Subcutaneous abdominal adipose tissue (tissue), 5 donors: ENCODE measurements at regions not wholly inside any gene's neighbourhood (a gene's known extent, or its start where the extent isn't known, plus 50 kb on each side); places are given as distances from the start of the nearest gene placed in this dataset.
"Not testable (repeated sequence)": the region's sequence is repeated elsewhere in the genome, so short reads cannot be mapped to it uniquely, and the experiment has no call there.

Experiments used
- H3K27ac ChIP-seq: one replicate; pipeline ENCODE4 v1.7.0; 2013; ENCODE audit warnings: low read depth, mild to moderate bottlenecking, inconsistent platforms, low read length, moderate library complexity
- H3K27me3 ChIP-seq, 5 donors: one replicate each; pipeline ENCODE4 v1.7.0; 2013; ENCODE audit warnings: low read length in 5 of 5, inconsistent platforms in 1 of 5; ENCODE audit not compliant: control insufficient read depth in 5 of 5, insufficient read depth in 4 of 5
- H3K36me3 ChIP-seq, 5 donors: one replicate each; pipeline ENCODE4 v1.7.0; 2013; ENCODE audit warnings: low read length in 5 of 5; ENCODE audit not compliant: control insufficient read depth in 5 of 5, insufficient read depth in 5 of 5
- H3K4me1 ChIP-seq, 5 donors: one replicate each; pipeline ENCODE4 v1.7.0; 2013; ENCODE audit warnings: low read length in 5 of 5, mild to moderate bottlenecking in 3 of 5, moderate library complexity in 1 of 5; ENCODE audit not compliant: control insufficient read depth in 5 of 5, insufficient read depth in 5 of 5
- H3K4me3 ChIP-seq, 5 donors: one replicate each; pipeline ENCODE4 v1.7.0; 2013; ENCODE audit warnings: low read length in 5 of 5, low read depth in 1 of 5
- H3K9ac ChIP-seq, 5 donors: one replicate each; pipeline ENCODE4 v1.7.0; 2013; ENCODE audit warnings: low read length in 5 of 5, mild to moderate bottlenecking in 4 of 5, moderate library complexity in 3 of 5
- H3K9me3 ChIP-seq, 5 donors: one replicate each; pipeline ENCODE4 v1.7.0; 2013; ENCODE audit warnings: low read length in 5 of 5; ENCODE audit not compliant: control insufficient read depth in 5 of 5
- donor health status: healthy.
- donor health status: healthy.
- donor health status: healthy.
- donor health status: healthy.
- donor health status: healthy.

DNA sequence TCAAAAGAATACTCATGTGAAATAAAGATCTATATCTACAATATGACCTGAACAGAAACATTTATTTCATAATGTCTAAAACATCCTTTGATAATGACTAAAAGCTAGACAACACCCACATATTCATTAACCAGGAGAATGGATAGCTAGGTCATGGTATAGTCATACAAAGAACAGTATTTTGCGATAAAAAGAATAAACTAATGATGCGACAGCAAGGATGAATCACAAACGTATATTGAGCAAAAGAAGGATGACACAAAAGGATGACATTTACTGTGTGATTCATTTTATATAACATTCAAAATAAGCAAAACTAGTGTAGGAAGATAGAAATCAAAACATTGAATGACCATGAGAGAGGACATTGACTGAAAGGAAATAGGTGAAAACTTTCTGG, 1233.1 kb downstream of the OTOL1 start:
- H3K36me3 ChIP-seq, result no peaks in the 10 kb centered on the region
- no peak overlapping the region for H3K4me3 ChIP-seq
- H3K27me3 ChIP-seq, result no peaks in the 10 kb centered on the region
- no peaks in the 10 kb centered on the region for H3K4me1 ChIP-seq
- no peak overlapping the region for H3K9ac ChIP-seq
- H3K9me3 ChIP-seq, result no peaks in the 10 kb centered on the region
- no peak overlapping the region for H3K27ac ChIP-seq

DNA sequence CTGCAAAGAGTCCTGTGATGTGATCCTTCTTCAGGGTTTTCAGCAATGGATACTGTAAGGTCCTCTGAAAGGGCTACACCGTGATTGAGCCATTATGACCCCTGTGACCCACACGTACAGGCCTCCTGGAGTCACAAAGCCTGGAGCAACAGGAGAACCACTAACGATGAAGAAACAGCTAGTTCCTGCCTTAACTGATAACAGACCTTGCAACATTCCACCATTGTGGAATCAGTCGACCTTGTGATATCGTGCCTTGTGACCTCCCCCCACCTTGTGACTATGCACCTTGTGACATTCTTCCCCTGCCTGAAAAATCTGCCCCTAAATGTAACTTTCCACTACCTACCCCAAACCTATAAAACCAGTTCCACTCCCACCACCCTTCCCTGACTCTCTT, 1235.4 kb downstream of the OTOL1 start:
- H3K36me3 ChIP-seq, H3K9me3 ChIP-seq, H3K27ac ChIP-seq, H3K27me3 ChIP-seq, H3K4me3 ChIP-seq, H3K4me1 ChIP-seq, H3K9ac ChIP-seq: not testable (repeated sequence)

DNA sequence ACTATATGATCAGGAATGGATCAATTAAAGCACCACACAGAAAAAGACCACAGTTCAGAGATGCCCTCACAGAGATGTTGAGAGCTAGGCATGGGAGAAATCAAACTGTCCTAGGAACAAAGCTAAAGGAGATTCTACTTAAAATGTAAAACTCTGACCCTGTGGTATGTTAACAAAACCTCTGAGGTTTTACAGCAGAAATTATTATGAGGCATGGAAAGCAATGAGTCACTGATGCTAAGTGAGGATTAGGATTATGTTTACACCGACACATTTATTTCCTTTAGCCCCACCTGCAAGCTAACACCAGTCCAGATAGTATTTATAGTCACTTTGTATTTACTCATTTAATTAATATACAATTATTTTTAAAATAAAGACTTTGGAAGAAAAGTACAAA, 1242.2 kb downstream of the OTOL1 start:
- H3K27ac ChIP-seq, result no peak overlapping the region
- no peak overlapping the region for H3K9ac ChIP-seq
- no peak overlapping the region for H3K4me3 ChIP-seq
- no peaks in the 10 kb centered on the region for H3K9me3 ChIP-seq
- no peaks in the 10 kb centered on the region for H3K36me3 ChIP-seq
- H3K4me1 ChIP-seq, result no peaks in the 10 kb centered on the region
- no peaks in the 10 kb centered on the region for H3K27me3 ChIP-seq

GRCh38 chr3:162740941-162741596, 1244.5 kb downstream of the OTOL1 start:
- H3K36me3 ChIP-seq, result no peaks in the 10 kb centered on the region
- no peaks in the 10 kb centered on the region for H3K9me3 ChIP-seq
- no peak overlapping the region for H3K9ac ChIP-seq
- no peak overlapping the region for H3K4me3 ChIP-seq
- no peak overlapping the region for H3K27ac ChIP-seq
- no peaks in the 10 kb centered on the region for H3K27me3 ChIP-seq
- no peaks in the 10 kb centered on the region for H3K4me1 ChIP-seq

GRCh38 chr3:162742159-162742717, 1245.6 kb downstream of the OTOL1 start:
- no peaks in the 10 kb centered on the region for H3K36me3 ChIP-seq
- no peak overlapping the region for H3K4me3 ChIP-seq
- H3K9ac ChIP-seq, result no peak overlapping the region
- H3K9me3 ChIP-seq, result no peaks in the 10 kb centered on the region
- H3K27ac ChIP-seq, result no peak overlapping the region
- no peaks in the 10 kb centered on the region for H3K4me1 ChIP-seq
- no peaks in the 10 kb centered on the region for H3K27me3 ChIP-seq

DNA sequence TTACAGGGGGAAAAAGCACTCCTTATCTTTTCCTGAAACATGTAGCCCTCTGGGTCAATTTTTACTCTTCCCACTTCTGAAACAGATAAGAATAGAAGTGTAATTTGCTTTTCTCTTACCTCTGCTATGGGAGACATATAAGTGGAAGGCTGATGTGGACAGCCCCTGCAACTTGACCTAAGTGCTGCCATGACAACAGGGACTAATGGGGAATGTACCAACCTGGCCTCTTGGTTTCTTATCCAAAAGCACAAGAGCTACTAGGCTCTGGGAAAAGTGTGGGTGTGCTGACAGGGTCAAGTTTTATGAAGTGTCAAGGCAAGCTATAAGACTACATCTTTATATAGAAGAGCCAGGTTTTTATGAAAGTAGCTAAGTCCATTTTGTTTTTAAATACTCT, 1246.5 kb downstream of the OTOL1 start:
- Histone ChIP-seq H3K4me1 (no peaks in the 10 kb centered on the region), H3K27me3 (no peaks in the 10 kb centered on the region), H3K4me3 (no peak overlapping the region), H3K9ac (no peak overlapping the region), H3K36me3 (no peaks in the 10 kb centered on the region), H3K27ac (no peak overlapping the region), H3K9me3 (peaks cover 0 to 2% (median 0%) of the 10 kb centered on the region in 5 donors)

DNA sequence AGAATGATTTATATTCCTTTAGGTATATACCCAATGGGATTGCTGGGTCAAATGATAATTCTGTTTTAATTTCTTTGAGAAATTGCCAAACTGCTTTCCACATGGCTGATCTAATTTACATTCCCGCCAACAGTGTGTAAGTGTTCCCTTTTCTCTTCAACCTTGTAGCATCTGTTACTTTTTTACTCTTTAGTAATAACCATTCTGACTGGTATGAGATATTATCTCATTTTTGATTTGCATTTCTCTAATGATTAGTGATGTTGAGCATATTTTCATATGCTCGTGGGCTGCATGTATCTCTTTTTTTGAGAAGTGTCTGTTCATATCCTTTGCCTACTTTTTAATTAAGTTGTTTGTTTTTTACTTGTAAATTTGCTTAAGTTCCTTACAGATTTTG, 1264.2 kb downstream of the OTOL1 start:
- H3K4me1 ChIP-seq, result no peaks in the 10 kb centered on the region
- H3K9me3 ChIP-seq, result peaks cover 0 to 5% (median 3%) of the 10 kb centered on the region in 5 donors
- no peaks in the 10 kb centered on the region for H3K27me3 ChIP-seq
- H3K4me3 ChIP-seq, result no peak overlapping the region
- H3K9ac ChIP-seq, result no peak overlapping the region
- no peak overlapping the region for H3K27ac ChIP-seq
- H3K36me3 ChIP-seq, result no peaks in the 10 kb centered on the region

DNA sequence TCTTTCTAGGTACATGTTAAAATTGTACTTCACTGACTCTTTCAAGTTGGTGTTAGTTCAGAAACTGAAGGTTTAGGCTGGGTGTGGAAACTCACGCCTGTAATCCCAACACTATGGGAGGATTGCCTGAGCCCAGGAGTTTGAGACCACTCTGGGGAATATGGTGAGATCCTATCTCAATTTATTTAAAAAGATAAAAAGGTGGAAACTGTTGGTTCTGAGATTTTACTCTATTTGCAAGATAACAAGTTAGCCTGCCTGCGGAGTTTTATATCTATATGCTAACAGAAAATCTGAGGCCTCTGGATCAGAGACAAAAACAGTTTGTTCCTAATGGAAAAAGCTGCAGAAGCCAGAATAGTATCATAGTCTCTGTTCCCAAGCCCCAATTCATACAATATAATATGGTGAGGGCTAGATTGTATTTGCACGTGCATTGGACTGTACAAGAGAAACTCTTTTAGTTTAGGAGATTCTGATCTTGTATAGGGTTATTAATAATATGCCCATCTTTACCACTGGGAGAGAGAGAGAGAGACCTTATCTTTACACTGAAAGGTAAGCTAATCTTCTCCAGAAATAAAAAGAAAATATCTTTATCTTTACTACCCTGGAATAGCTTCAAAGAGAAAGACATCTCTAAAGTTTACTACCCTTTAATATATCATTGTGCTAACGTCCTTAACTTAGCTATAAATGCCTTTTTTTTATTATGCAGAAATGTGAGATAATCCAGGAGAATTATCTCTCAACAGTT, 1267.6 kb downstream of the OTOL1 start:
- Histone ChIP-seq H3K36me3 (no peaks in the 10 kb centered on the region), H3K4me3 (no peak overlapping the region), H3K9ac (no peak overlapping the region), H3K4me1 (no peaks in the 10 kb centered on the region), H3K27me3 (no peaks in the 10 kb centered on the region), H3K27ac (no peak overlapping the region), H3K9me3 (peaks cover 0 to 12% (median 7%) of the 10 kb centered on the region in 5 donors)

DNA sequence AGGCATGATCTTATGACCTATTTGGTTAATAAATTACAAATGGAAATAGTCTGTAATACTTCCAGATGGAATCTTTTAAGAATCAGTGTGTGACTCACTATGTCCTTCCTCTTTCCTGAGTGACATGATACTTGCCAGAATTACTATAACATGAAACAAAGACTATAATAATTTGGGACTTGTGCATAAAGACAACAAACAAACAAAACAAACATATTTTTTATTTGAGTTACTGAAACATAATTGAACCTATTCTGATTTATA, 1268.1 kb downstream of the OTOL1 start:
- no peak overlapping the region for H3K9ac ChIP-seq
- H3K9me3 ChIP-seq, result peaks cover 0 to 12% (median 7%) of the 10 kb centered on the region in 5 donors

GRCh38 chr3:162765524-162765923, 1268.9 kb downstream of the OTOL1 start:
- H3K4me1 ChIP-seq, result no peaks in the 10 kb centered on the region
- peaks cover 0 to 12% (median 7%) of the 10 kb centered on the region in 5 donors for H3K9me3 ChIP-seq
- no peak overlapping the region for H3K27ac ChIP-seq
- H3K27me3 ChIP-seq, result no peaks in the 10 kb centered on the region
- H3K36me3 ChIP-seq, result no peaks in the 10 kb centered on the region
- H3K4me3 ChIP-seq, result no peak overlapping the region
- H3K9ac ChIP-seq, result no peak overlapping the region

More for the DNA sequence above, 1268.1 kb downstream of the OTOL1 start:
- H3K27ac ChIP-seq, result no peak overlapping the region
- H3K36me3 ChIP-seq, result no peaks in the 10 kb centered on the region
- no peaks in the 10 kb centered on the region for H3K4me1 ChIP-seq
- H3K27me3 ChIP-seq, result no peaks in the 10 kb centered on the region
- H3K4me3 ChIP-seq, result no peak overlapping the region
